ENCODE measurements at regions not wholly inside any gene's neighbourhood (a gene's known extent, or its start where the extent isn't known, plus 50 kb on each side); places are given as distances from the start of the nearest gene placed in this dataset.

GRCh38 chr20:52601295-52601971 is 370.7 kb upstream of the TSHZ2 start:
- Mint-ChIP-seq H3K4me3 (no peak overlapping the region), H3K9me3 (peaks cover 7 to 34% (median 19%) of the 10 kb centered on the region in 7 donors), H3K4me1 (peaks cover 3% of the 10 kb centered on the region), H3K36me3 (no peaks in the 10 kb centered on the region), H3K27ac (no peak overlapping the region), H3K27me3 (ENCODE audit: low read depth in 3 of 3) (no peaks in the 10 kb centered on the region)
- Histone ChIP-seq H3K36me3 (replicated peaks in 1 of 2; ENCODE audit: control insufficient read depth in 1 of 2, insufficient read depth in 2 of 2, low read length in 2 of 2) (no peaks in the 10 kb centered on the region), H3K4me2 (replicated peaks; ENCODE audit: extremely low read depth, low read length, poor library complexity, severe bottlenecking) (no peak overlapping the region), H3K4me1 (ENCODE audit: control insufficient read depth in 1 of 2, insufficient read depth in 2 of 2, low read length in 2 of 2) (peaks cover 7 to 9% of the 10 kb centered on the region in 2 donors), H3K79me2 (ENCODE audit: insufficient read depth, low read length) (no peaks in the 10 kb centered on the region), H3K9me3 (replicated peaks in 1 of 2; ENCODE audit: control insufficient read depth in 1 of 2, insufficient read depth in 1 of 2, low read length in 2 of 2) (peaks cover 10 to 12% of the 10 kb centered on the region in 2 donors), H2AFZ (ENCODE audit: insufficient read depth, low read depth, low read length, poor library complexity, severe bottlenecking) (no peak overlapping the region), H3K27ac (ENCODE audit: low read depth in 1 of 2, low read length in 2 of 2) (no peak overlapping the region), H3K27me3 (ENCODE audit: control insufficient read depth in 2 of 2, insufficient read depth in 2 of 2, low read length in 2 of 2) (no peaks in the 10 kb centered on the region), H3K4me3 (replicated peaks in 1 of 3; ENCODE audit: low read depth in 2 of 3, low read length in 3 of 3) (no peak overlapping the region), H4K20me1 (ENCODE audit: insufficient read depth, low read length) (no peaks in the 10 kb centered on the region), H3K9ac (ENCODE audit: insufficient read depth, low read length, poor library complexity, severe bottlenecking) (no peak overlapping the region)
- WGBS (ENCODE audit: insufficient coverage), result 92% methylated on average over 2 of the region's 4 CpGs
- intact Hi-C loops (cut with micrococcal nuclease), result no loop called here
- no peak for TF ChIP-seq CTCF (IDR thresholded peaks at IDR 0.05)
- DNase-seq, result no peak

DNA sequence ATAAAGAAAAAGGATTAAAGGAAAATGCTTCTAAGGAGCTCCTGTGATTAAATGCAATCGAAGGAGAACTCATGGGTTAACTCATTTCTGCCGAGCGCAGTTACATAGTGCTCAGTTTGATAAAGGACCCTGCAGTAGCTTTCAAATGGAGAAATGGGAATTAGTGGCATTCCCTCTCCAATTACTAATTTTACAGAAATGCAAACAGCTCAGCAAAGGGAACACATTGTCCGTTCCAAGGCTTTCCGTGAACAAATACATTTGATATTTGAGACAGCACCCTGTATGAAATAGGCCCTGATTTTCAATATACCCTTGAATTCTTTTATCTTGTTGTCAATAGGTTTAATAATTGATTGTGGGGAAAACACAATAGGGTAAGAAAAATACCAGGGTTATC is 375.9 kb upstream of the TSHZ2 start:
- Histone ChIP-seq H3K4me1 (ENCODE audit: control insufficient read depth in 1 of 2, insufficient read depth in 2 of 2, low read length in 2 of 2) (peaks cover 5 to 9% of the 10 kb centered on the region in 2 donors), H3K9me3 (replicated peaks in 1 of 2; ENCODE audit: control insufficient read depth in 1 of 2, insufficient read depth in 1 of 2, low read length in 2 of 2) (no peaks in the 10 kb centered on the region), H2AFZ (ENCODE audit: insufficient read depth, low read depth, low read length, poor library complexity, severe bottlenecking) (no peak overlapping the region), H3K4me2 (replicated peaks; ENCODE audit: extremely low read depth, low read length, poor library complexity, severe bottlenecking) (no peak overlapping the region), H3K27me3 (ENCODE audit: control insufficient read depth in 2 of 2, insufficient read depth in 2 of 2, low read length in 2 of 2) (no peaks in the 10 kb centered on the region), H3K9ac (ENCODE audit: insufficient read depth, low read length, poor library complexity, severe bottlenecking) (no peak overlapping the region), H3K36me3 (replicated peaks in 1 of 2; ENCODE audit: control insufficient read depth in 1 of 2, insufficient read depth in 2 of 2, low read length in 2 of 2) (no peaks in the 10 kb centered on the region), H3K4me3 (replicated peaks in 1 of 3; ENCODE audit: low read depth in 2 of 3, low read length in 3 of 3) (no peak overlapping the region), H3K27ac (ENCODE audit: low read depth in 1 of 2, low read length in 2 of 2) (no peak overlapping the region), H3K79me2 (ENCODE audit: insufficient read depth, low read length) (no peaks in the 10 kb centered on the region), H4K20me1 (ENCODE audit: insufficient read depth, low read length) (no peaks in the 10 kb centered on the region)
- no CpG with 5 or more reads among the region's 5 CpGs for WGBS (ENCODE audit: insufficient coverage)
- Mint-ChIP-seq H3K27me3 (ENCODE audit: low read depth in 3 of 3) (no peaks in the 10 kb centered on the region), H3K4me3 (no peak overlapping the region), H3K27ac (no peak overlapping the region), H3K36me3 (no peaks in the 10 kb centered on the region), H3K4me1 (peaks cover 3% of the 10 kb centered on the region), H3K9me3 (peaks cover 3 to 16% (median 12%) of the 10 kb centered on the region in 7 donors)
- intact Hi-C loops (cut with micrococcal nuclease), result no loop called here
- DNase-seq, result no peak
- TF ChIP-seq CTCF (IDR thresholded peaks at IDR 0.05), result no peak

All from CD14-positive monocyte (primary cell).